GM13976 (cell line): ENCODE measurements at regions not wholly inside any gene's neighbourhood (a gene's known extent, or its start where the extent isn't known, plus 50 kb on each side); places are given as distances from the start of the nearest gene placed in this dataset.

Experiments used
- DNase-seq: peaks from one replicate; pipeline ENCODE4 v3.0.0; 2012; ENCODE audit warnings: low spot score
- CTCF ChIP-seq: IDR thresholded peaks from 2 replicates; pipeline ENCODE4 v1.5.1; 2012; ENCODE audit warnings: borderline replicate concordance, mild to moderate bottlenecking; ENCODE audit not compliant: insufficient read depth; ENCODE audit errors: extremely low read depth, missing control alignments, control extremely low read depth
- in situ Hi-C: fragments of 300-500 bp; cut with MboI; formaldehyde crosslinking; loops from one replicate; pipeline ENCODE4 v1.12.0; 2022; ENCODE audit warnings: low sequenced_read_pairs, mixed read lengths, inconsistent platforms; ENCODE audit not compliant: unreplicated experiment

GRCh38 chr4:111707491-111707890 is 437.8 kb upstream of the FAM241A start:
- in situ Hi-C loops = no loop called here
- TF ChIP-seq CTCF = no peak
- no peak for DNase-seq

DNA sequence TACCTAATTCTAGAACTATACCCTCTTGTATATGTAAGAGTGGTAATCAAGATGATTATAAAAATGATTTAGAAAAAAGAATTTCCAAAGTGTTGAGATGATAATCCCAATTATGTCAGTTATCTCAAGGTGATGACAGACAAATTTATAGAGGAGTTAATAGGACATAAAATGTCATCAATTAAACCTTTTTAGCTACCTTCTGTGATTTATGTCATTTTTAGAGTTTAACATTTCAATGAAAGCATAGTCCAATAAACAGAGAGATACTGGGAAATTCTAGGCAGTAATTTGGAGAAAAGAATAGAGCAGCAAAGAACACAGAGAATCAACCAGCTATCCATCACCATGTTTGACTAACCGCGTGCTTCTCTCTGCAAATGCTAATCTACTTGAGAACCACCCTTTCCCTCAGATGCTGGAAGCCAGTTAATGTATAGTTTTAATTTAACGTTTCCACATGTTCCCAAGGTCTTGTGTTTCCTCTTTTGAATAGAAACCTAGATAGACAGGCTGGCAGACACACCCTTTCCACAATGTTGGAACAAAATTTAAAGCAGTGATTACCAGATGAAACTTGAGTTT is 433.1 kb upstream of the FAM241A start:
- no peak for TF ChIP-seq CTCF
- in situ Hi-C loops = no loop called here
- no peak for DNase-seq

DNA sequence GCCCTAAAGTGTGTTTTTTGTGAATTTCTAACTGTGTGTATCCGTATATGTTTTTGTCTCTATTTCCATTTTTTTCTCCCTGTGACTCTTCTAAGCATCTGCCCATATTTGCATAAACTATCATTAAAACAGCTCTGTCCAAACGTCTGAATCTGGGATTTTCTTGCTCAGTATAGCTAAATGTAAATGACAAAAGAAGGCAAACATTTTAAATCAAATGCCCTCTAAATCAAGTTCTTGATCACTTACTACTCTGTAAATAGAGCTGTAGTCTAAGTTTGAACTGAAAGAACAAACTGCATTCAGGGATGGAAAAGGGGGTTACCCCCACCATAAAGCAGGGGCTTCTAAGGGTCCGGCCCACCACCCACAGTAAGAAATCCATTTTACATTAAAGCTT is 432.0 kb upstream of the FAM241A start:
- in situ Hi-C loops = no loop called here
- TF ChIP-seq CTCF = no peak
- no peak for DNase-seq

DNA sequence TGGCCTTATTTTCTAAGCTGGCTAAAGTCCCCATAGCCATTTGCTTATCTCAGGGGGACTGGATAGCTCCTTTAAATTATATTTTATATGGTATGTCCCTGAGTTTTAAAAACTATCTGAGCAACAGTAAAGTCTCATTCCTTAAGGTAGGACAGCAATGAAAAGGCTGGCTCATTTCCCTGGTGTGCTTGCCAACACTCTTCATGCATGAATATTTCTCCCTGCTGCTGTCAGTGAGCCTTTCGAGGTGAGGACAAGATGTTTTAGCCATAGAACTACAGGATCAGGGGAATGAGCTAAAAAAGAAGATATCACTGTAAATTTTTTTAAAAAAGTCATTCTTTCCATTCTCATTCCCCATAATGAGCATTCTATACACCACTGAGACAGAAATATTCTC is 427.3 kb upstream of the FAM241A start:
- in situ Hi-C loops = no loop called here
- no peak for DNase-seq
- no peak for TF ChIP-seq CTCF

- no peak for TF ChIP-seq CTCF
- in situ Hi-C loops = no loop called here
- DNase-seq = no peak
These were observed 426.3 kb upstream of the FAM241A start for GRCh38 chr4:111718763-111719559.

GRCh38 chr4:111720866-111721265 is 424.4 kb upstream of the FAM241A start:
- DNase-seq = no peak
- TF ChIP-seq CTCF = no peak
- in situ Hi-C loops = no loop called here
